IMR-90 (cell line): ENCODE measurements at regions not wholly inside any gene's neighbourhood (a gene's known extent, or its start where the extent isn't known, plus 50 kb on each side); places are given as distances from the start of the nearest gene placed in this dataset.

Source experiments
- ATAC-seq: fragments of 200-7000 bp; cut with Tn5 transposase; 2 replicates; pipeline ENCODE4 v1.9.1; 2020; ENCODE audit warnings: low read depth, mild to moderate bottlenecking, moderate library complexity
- BruUV-seq: library from RNA; stranded (reverse); fragments of 400-500 nt; replicated peaks from 2 replicates; lab custom pipeline; 2021; lab: Mats Ljungman, UMichigan
- CTCF ChIA-PET: fragments of 300-600 bp; formaldehyde crosslinking; extraction: SDS; loops from one replicate; lab custom pipeline; 2021; ENCODE audit warnings: antibody characterized with exemption; lab: Yijun Ruan, JAX
- POLR2A ChIA-PET: fragments of 300-600 bp; sonication (Branson Sonifier 250); formaldehyde crosslinking; loops from one replicate; lab custom pipeline; 2022; ENCODE audit warnings: antibody characterized with exemption; ENCODE audit not compliant: unreplicated experiment; lab: Charles Lee
- DNase-seq: peaks from one replicate; pipeline ENCODE4 v3.0.0; 2013
- H2AFZ ChIP-seq: replicated peaks from 2 replicates; pipeline ENCODE3; 2013; ENCODE audit warnings: low read length, mild to moderate bottlenecking; ENCODE audit not compliant: poor library complexity
- H2AK5ac ChIP-seq: 2 replicates; pipeline ENCODE4 v1.6.1; 2013; ENCODE audit warnings: low read depth, low read length, inconsistent platforms
- H2AK9ac ChIP-seq: replicated peaks from 2 replicates; pipeline ENCODE3; 2013; ENCODE audit warnings: mild to moderate bottlenecking, low read depth, low read length, moderate library complexity; ENCODE audit not compliant: poor library complexity
- H2BK120ac ChIP-seq: 2 replicates; pipeline ENCODE4 v1.6.1; 2013; ENCODE audit warnings: low read depth, low read length, inconsistent platforms
- H2BK15ac ChIP-seq: 3 replicates; pipeline ENCODE4 v1.6.1; 2013; ENCODE audit warnings: low read depth, low read length, inconsistent platforms
- H2BK20ac ChIP-seq: 2 replicates; pipeline ENCODE4 v1.6.1; 2013; ENCODE audit warnings: low read depth, mild to moderate bottlenecking, inconsistent platforms, low read length, moderate library complexity
- H2BK5ac ChIP-seq: 2 replicates; pipeline ENCODE4 v1.6.1; 2013; ENCODE audit warnings: mild to moderate bottlenecking, low read depth, low read length, inconsistent platforms; ENCODE audit not compliant: poor library complexity, severe bottlenecking
- H3K14ac ChIP-seq: replicated peaks from 2 replicates; pipeline ENCODE4 v1.6.1; 2013; ENCODE audit warnings: low read depth, low read length, inconsistent platforms
- H3K18ac ChIP-seq: 2 replicates; pipeline ENCODE4 v1.6.1; 2013; ENCODE audit warnings: low read depth, low read length, control low read depth
- H3K23ac ChIP-seq: 2 replicates; pipeline ENCODE4 v1.6.1; 2013; ENCODE audit warnings: low read depth, low read length, inconsistent platforms
- H3K27ac ChIP-seq: 2 replicates; pipeline ENCODE4 v1.5.1; 2013; ENCODE audit warnings: mild to moderate bottlenecking, control low read depth, low read length; ENCODE audit not compliant: insufficient read depth
- H3K27me3 ChIP-seq: 2 replicates; pipeline ENCODE4 v1.6.1; 2013; ENCODE audit warnings: low read length; ENCODE audit not compliant: control insufficient read depth, insufficient read depth
- H3K36me3 ChIP-seq: 2 replicates; pipeline ENCODE4 v1.6.1; 2013; ENCODE audit warnings: low read length, mixed read lengths; ENCODE audit not compliant: control insufficient read depth, insufficient read depth
- H3K4ac ChIP-seq: 2 replicates; pipeline ENCODE4 v1.6.1; 2013; ENCODE audit warnings: low read depth, low read length, inconsistent platforms
- H3K4me1 ChIP-seq: 2 replicates; pipeline ENCODE4 v1.6.1; 2013; ENCODE audit warnings: low read length, mixed read lengths; ENCODE audit not compliant: control insufficient read depth, insufficient read depth
- H3K4me2 ChIP-seq: 2 replicates; pipeline ENCODE4 v1.6.1; 2013; ENCODE audit warnings: low read depth, mild to moderate bottlenecking, control low read depth, low read length, moderate library complexity
- H3K4me3 ChIP-seq: 2 replicates; pipeline ENCODE4 v1.5.1; 2013; ENCODE audit warnings: low read depth, mild to moderate bottlenecking, control low read depth, low read length, moderate library complexity; ENCODE audit not compliant: insufficient read depth
- H3K56ac ChIP-seq: 2 replicates; pipeline ENCODE4 v1.6.1; 2013; ENCODE audit warnings: low read length, inconsistent platforms; ENCODE audit not compliant: insufficient read depth; ENCODE audit errors: extremely low read depth
- H3K79me1 ChIP-seq, 2 experiments: 2 replicates each; pipeline ENCODE4 v1.6.1; 2013; ENCODE audit warnings: low read length in 2 of 2, inconsistent platforms in 1 of 2, low read depth in 1 of 2
- H3K9ac ChIP-seq: 2 replicates; pipeline ENCODE4 v1.6.1; 2013; ENCODE audit warnings: low read depth, low read length, control low read depth
- H3K9me1 ChIP-seq: 2 replicates; pipeline ENCODE4 v1.6.1; 2013; ENCODE audit warnings: low read length, inconsistent platforms; ENCODE audit not compliant: insufficient read depth
- H3K9me3 ChIP-seq: 2 replicates; pipeline ENCODE4 v1.6.1; 2013; ENCODE audit warnings: low read length; ENCODE audit not compliant: control insufficient read depth, insufficient read depth
- H4K20me1 ChIP-seq: 2 replicates; pipeline ENCODE4 v1.6.1; 2013; ENCODE audit warnings: low read length, inconsistent platforms; ENCODE audit not compliant: insufficient read depth
- H4K5ac ChIP-seq: 2 replicates; pipeline ENCODE4 v1.6.1; 2013; ENCODE audit warnings: mild to moderate bottlenecking, low read depth, low read length, control low read depth
- H4K8ac ChIP-seq, 2 experiments: 2 replicates each; pipeline ENCODE4 v1.6.1; 2013; ENCODE audit warnings: low read depth in 2 of 2, low read length in 2 of 2, control low read depth in 1 of 2, inconsistent platforms in 1 of 2
- H4K91ac ChIP-seq: 2 replicates; pipeline ENCODE4 v1.6.1; 2013; ENCODE audit warnings: low read depth, low read length, inconsistent platforms; ENCODE audit not compliant: insufficient read depth
- CEBPB ChIP-seq: IDR thresholded peaks from 2 replicates; pipeline ENCODE4 v1.6.1; 2012; ENCODE audit warnings: low read depth, low read length, improper control_type of control experiment
- MXI1 ChIP-seq: IDR thresholded peaks from 2 replicates; pipeline ENCODE4 v1.6.1; 2012; ENCODE audit warnings: low read depth, mild to moderate bottlenecking, low read length, moderate library complexity, borderline replicate concordance
- WGBS, 2 experiments: methylation state at CpG; one replicate each; pipeline versions ENCODE4 v1.1.5 to v1.1.7; 2013; ENCODE audit warnings: missing lambda C conversion rate in 2 of 2; ENCODE audit not compliant: insufficient read length in 1 of 2; ENCODE audit errors: extremely low coverage in 2 of 2; 5-methylcytosine and 5-hydroxymethylcytosine counted together
- dilution Hi-C: fragments of 300-500 bp; cut with HindIII; formaldehyde crosslinking; loops from one replicate; pipeline ENCODE4 v1.14.3; 2018; ENCODE audit warnings: low sequenced_read_pairs; ENCODE audit not compliant: unreplicated experiment
- in situ Hi-C: fragments of 300-500 bp; cut with MboI; formaldehyde crosslinking; loops from 3 replicates; pipeline ENCODE4 v1.14.3; 2019; ENCODE audit warnings: low sequenced_read_pairs, inconsistent platforms, mixed read lengths
- intact Hi-C: fragments of 100-400 bp; cut with micrococcal nuclease; formaldehyde crosslinking; loops from 2 replicates; pipeline ENCODE4 v1.10.0; 2022

DNA sequence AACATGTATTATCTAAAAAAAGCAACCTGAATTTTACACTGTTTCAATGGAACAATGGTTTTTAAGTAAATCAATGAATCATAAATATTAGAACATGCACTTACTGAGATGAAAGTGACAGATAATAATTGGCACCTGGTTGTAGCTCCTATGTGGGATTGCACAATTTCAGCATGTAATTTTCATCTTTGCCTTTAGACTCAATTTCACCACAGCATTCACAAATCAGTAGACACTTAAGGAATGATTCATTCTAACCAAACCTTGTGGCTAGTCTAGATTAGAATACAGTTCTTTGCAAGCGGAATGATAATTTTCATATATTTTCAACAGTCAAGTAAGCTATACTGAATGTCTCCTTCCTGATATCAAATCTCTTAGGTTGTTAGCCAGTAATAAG is 853.4 kb downstream of the KCNT2 start:
- TF ChIP-seq CEBPB (peak; percentile 84), MXI1 (no peak)
- CTCF ChIA-PET = no interaction called here
- BruUV-seq = no TSS peak
- Histone ChIP-seq H2BK120ac (no peak overlapping the region), H3K9me1 (no peaks in the 10 kb centered on the region), H3K23ac (no peak overlapping the region), H3K4me3 (no peak overlapping the region), H3K79me1 (no peaks in the 10 kb centered on the region), H3K18ac (no peak overlapping the region), H2AK9ac (no peak overlapping the region), H4K5ac (no peak overlapping the region), H3K4ac (no peak overlapping the region), H3K27me3 (no peaks in the 10 kb centered on the region), H4K91ac (no peak overlapping the region), H3K9ac (no peak overlapping the region), H2BK20ac (no peak overlapping the region), H3K4me1 (no peaks in the 10 kb centered on the region), H3K36me3 (no peaks in the 10 kb centered on the region), H2AK5ac (no peak overlapping the region), H2AFZ (no peak overlapping the region), H4K20me1 (no peaks in the 10 kb centered on the region), H3K56ac (no peak overlapping the region), H3K9me3 (no peaks in the 10 kb centered on the region), H3K27ac (no peak overlapping the region), H2BK5ac (no peak overlapping the region), H3K14ac (no peak overlapping the region), H2BK15ac (no peak overlapping the region), H3K4me2 (no peak overlapping the region), H4K8ac (no peak overlapping the region)
- ATAC-seq = no peak; the same call in 1 of the 2 replicates
- intact Hi-C loops (no loop called here), in situ Hi-C loops (no loop called here), dilution Hi-C loops (no loop called here)
- POLR2A ChIA-PET = no interaction called here
- WGBS, 2 experiments = no CpG with 5 or more reads among the region's 1 CpG
- peak; percentile 36 for DNase-seq
